ENCODE measurements at regions not wholly inside any gene's neighbourhood (a gene's known extent, or its start where the extent isn't known, plus 50 kb on each side); places are given as distances from the start of the nearest gene placed in this dataset.
"Not testable (repeated sequence)": the region's sequence is repeated elsewhere in the genome, so short reads cannot be mapped to it uniquely, and the experiment has no call there.

DNA sequence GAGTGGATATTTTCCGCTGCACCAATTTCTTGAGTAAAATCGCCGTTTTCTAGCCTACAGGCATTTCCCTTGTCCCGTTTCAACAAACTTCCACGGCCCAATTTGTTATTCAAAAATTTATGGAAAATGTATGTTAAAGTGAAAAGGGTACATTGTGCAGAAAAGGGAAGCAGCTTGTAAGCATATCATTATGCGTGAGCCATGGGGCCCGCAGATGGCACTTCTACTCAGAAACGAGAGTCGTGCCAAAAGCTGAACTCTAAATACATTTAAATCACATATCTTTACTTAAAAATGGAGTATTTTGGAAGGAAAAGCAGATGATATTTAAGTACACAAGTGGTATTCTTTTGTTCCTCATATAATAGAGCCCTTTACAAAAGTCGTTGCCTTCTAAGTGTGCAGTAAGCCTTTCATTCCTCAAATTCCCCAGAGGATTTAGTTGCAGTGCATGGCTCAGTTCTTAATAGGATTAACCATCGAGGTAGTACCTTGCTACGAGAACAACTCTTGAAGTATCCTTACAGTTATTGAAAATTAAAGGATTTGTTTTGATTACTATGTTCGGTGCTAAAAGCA is 1227.2 kb upstream of the WWC1 start:
- Histone ChIP-seq H3K4me1 (ENCODE audit: control insufficient read depth, insufficient read depth, low read length) (peaks cover 5% of the 10 kb centered on the region; the same call in 1 of the 2 replicates), H3K9me3 (ENCODE audit: control insufficient read depth, insufficient read depth, low read depth, low read length) (no peaks in the 10 kb centered on the region), H3K27me3 (ENCODE audit: control insufficient read depth, insufficient read depth, low read length) (no peaks in the 10 kb centered on the region), H3K27ac (ENCODE audit: low read depth, low read length) (no peak overlapping the region), H3K4me3 (ENCODE audit: low read depth, low read length) (no peak overlapping the region), H3K9ac (ENCODE audit: low read length) (no peak overlapping the region), H3K36me3 (ENCODE audit: control insufficient read depth, insufficient read depth, low read length) (no peaks in the 10 kb centered on the region)

DNA sequence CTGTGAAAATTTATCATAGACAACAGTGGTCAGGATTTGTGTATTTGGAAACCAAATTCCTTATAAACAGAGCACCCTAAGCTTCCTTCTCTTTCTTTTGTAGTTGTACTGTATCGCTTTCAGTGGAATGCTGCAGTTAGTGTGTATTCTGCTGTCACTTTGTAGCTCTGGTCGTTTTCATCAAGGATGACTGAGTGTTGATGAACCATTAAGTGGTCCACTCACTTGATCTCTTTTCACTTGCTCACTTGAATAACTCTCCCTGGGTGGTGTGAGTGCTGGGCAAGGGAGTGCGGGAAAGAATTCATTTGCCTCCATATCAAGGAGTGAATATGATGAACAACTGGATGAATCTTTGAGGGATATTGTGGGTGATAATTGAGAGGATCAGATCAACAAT is 1225.7 kb upstream of the WWC1 start:
- Histone ChIP-seq H3K9ac (ENCODE audit: low read length) (no peak overlapping the region), H3K27me3 (ENCODE audit: control insufficient read depth, insufficient read depth, low read length) (no peaks in the 10 kb centered on the region), H3K36me3 (ENCODE audit: control insufficient read depth, insufficient read depth, low read length) (no peaks in the 10 kb centered on the region), H3K4me1 (ENCODE audit: control insufficient read depth, insufficient read depth, low read length) (peaks cover 5% of the 10 kb centered on the region; the same call in 1 of the 2 replicates), H3K4me3 (ENCODE audit: low read depth, low read length) (no peak overlapping the region), H3K9me3 (ENCODE audit: control insufficient read depth, insufficient read depth, low read depth, low read length) (no peaks in the 10 kb centered on the region), H3K27ac (ENCODE audit: low read depth, low read length) (no peak overlapping the region)

DNA sequence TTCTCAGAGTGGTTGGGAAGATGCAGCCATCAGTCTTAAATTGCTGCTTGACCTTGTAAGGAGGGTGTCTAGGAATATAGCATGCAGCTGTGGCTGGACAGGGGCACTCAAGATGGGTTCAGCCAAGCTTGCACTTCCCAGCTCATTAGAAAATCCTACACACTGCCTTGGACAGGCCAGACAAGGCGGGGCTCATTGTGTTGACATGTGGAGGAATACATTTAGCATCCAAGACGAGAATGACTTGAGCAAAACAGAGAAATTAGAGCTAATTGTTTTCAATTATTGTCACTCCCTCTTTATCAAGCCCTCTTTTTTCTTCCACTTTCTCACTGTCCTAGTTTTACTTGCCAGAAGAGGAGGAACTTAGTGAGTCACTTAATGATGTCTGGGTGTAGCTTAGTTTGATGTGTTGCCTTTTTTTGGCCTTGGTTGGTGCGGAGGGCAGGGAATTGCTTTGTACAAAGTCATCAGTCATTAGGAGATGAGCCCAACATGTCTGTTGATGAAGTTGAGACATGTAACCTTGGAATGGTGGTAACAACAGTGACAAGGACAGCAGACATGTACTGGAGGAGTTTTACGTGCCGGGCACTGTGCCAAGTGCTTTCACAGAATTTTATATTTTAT is 1219.3 kb upstream of the WWC1 start:
- Histone ChIP-seq H3K27ac (ENCODE audit: low read depth, low read length) (no peak overlapping the region), H3K9me3 (ENCODE audit: control insufficient read depth, insufficient read depth, low read depth, low read length) (no peaks in the 10 kb centered on the region), H3K27me3 (ENCODE audit: control insufficient read depth, insufficient read depth, low read length) (no peaks in the 10 kb centered on the region), H3K4me3 (ENCODE audit: low read depth, low read length) (no peak overlapping the region), H3K36me3 (ENCODE audit: control insufficient read depth, insufficient read depth, low read length) (no peaks in the 10 kb centered on the region), H3K4me1 (ENCODE audit: control insufficient read depth, insufficient read depth, low read length) (no peaks in the 10 kb centered on the region), H3K9ac (ENCODE audit: low read length) (no peak overlapping the region)

GRCh38 chr5:167081561-167081960 is 1209.9 kb upstream of the WWC1 start:
- Histone ChIP-seq H3K27me3 (ENCODE audit: control insufficient read depth, insufficient read depth, low read length) (no peaks in the 10 kb centered on the region), H3K9me3 (ENCODE audit: control insufficient read depth, insufficient read depth, low read depth, low read length) (no peaks in the 10 kb centered on the region), H3K4me3 (ENCODE audit: low read depth, low read length) (no peak overlapping the region), H3K4me1 (ENCODE audit: control insufficient read depth, insufficient read depth, low read length) (no peaks in the 10 kb centered on the region), H3K9ac (ENCODE audit: low read length) (no peak overlapping the region), H3K36me3 (ENCODE audit: control insufficient read depth, insufficient read depth, low read length) (no peaks in the 10 kb centered on the region), H3K27ac (ENCODE audit: low read depth, low read length) (no peak overlapping the region)

GRCh38 chr5:167096816-167097215 is 1194.6 kb upstream of the WWC1 start:
- Histone ChIP-seq H3K27me3 (ENCODE audit: control insufficient read depth, insufficient read depth, low read length) (no peaks in the 10 kb centered on the region), H3K4me1 (ENCODE audit: control insufficient read depth, insufficient read depth, low read length) (no peaks in the 10 kb centered on the region), H3K9me3 (ENCODE audit: control insufficient read depth, insufficient read depth, low read depth, low read length) (no peaks in the 10 kb centered on the region), H3K4me3 (ENCODE audit: low read depth, low read length) (no peak overlapping the region), H3K9ac (ENCODE audit: low read length) (no peak overlapping the region), H3K36me3 (ENCODE audit: control insufficient read depth, insufficient read depth, low read length) (no peaks in the 10 kb centered on the region), H3K27ac (ENCODE audit: low read depth, low read length) (no peak overlapping the region)

DNA sequence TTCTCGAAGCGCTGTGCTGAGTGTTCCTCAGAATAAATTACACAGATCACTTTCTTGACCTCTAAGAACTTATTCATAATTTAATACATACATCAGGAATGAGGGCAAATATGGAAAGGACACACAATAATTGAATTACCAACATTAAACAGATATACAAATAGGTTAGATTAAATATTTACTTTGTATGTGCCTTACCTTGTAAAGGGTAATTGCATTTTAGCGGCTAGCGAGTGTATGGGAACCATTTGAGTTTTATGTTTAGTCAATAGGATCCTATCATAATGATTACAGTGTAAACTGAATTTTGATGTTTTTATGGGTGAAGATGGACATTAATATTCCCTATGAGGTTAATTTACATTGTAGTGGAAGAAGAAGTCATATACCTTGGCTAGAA is 1187.1 kb upstream of the WWC1 start:
- Histone ChIP-seq H3K9ac (ENCODE audit: low read length) (no peak overlapping the region), H3K9me3 (ENCODE audit: control insufficient read depth, insufficient read depth, low read depth, low read length) (no peaks in the 10 kb centered on the region), H3K36me3 (ENCODE audit: control insufficient read depth, insufficient read depth, low read length) (no peaks in the 10 kb centered on the region), H3K4me1 (ENCODE audit: control insufficient read depth, insufficient read depth, low read length) (no peaks in the 10 kb centered on the region), H3K27me3 (ENCODE audit: control insufficient read depth, insufficient read depth, low read length) (no peaks in the 10 kb centered on the region), H3K27ac (ENCODE audit: low read depth, low read length) (no peak overlapping the region), H3K4me3 (ENCODE audit: low read depth, low read length) (no peak overlapping the region)

DNA sequence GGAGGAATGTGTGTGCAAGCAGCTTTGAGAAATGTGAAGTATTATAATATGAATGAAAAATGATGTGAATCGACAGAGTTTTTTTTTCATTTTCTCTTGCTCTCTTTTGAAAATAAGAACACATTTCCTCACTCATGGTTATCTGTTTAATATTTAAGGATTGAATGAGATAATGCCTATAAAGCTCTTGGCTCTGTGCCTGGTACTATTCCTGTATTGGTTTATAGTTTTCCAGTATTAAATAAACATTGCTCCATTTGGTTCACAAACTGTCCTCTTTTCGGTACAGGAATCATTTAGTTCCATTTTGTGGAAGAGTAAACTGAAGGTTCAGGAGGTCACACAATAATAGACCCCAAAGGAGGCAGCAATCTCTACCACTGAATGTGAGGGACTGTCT is 1185.5 kb upstream of the WWC1 start:
- Histone ChIP-seq H3K4me3 (ENCODE audit: low read depth, low read length) (no peak overlapping the region), H3K4me1 (ENCODE audit: control insufficient read depth, insufficient read depth, low read length) (no peaks in the 10 kb centered on the region), H3K9me3 (ENCODE audit: control insufficient read depth, insufficient read depth, low read depth, low read length) (no peaks in the 10 kb centered on the region), H3K27me3 (ENCODE audit: control insufficient read depth, insufficient read depth, low read length) (no peaks in the 10 kb centered on the region), H3K27ac (ENCODE audit: low read depth, low read length) (no peak overlapping the region), H3K9ac (ENCODE audit: low read length) (no peak overlapping the region), H3K36me3 (ENCODE audit: control insufficient read depth, insufficient read depth, low read length) (no peaks in the 10 kb centered on the region)

GRCh38 chr5:167107684-167108083 is 1183.8 kb upstream of the WWC1 start:
- H3K4me1 ChIP-seq (ENCODE audit: control insufficient read depth, insufficient read depth, low read length) = no peaks in the 10 kb centered on the region
- no peak overlapping the region for H3K9ac ChIP-seq (ENCODE audit: low read length)
- no peaks in the 10 kb centered on the region for H3K9me3 ChIP-seq (ENCODE audit: control insufficient read depth, insufficient read depth, low read depth, low read length)
- H3K4me3 ChIP-seq (ENCODE audit: low read depth, low read length) = no peak overlapping the region
- H3K27ac ChIP-seq (ENCODE audit: low read depth, low read length) = no peak overlapping the region
- no peaks in the 10 kb centered on the region for H3K27me3 ChIP-seq (ENCODE audit: control insufficient read depth, insufficient read depth, low read length)
- H3K36me3 ChIP-seq (ENCODE audit: control insufficient read depth, insufficient read depth, low read length) = no peaks in the 10 kb centered on the region

DNA sequence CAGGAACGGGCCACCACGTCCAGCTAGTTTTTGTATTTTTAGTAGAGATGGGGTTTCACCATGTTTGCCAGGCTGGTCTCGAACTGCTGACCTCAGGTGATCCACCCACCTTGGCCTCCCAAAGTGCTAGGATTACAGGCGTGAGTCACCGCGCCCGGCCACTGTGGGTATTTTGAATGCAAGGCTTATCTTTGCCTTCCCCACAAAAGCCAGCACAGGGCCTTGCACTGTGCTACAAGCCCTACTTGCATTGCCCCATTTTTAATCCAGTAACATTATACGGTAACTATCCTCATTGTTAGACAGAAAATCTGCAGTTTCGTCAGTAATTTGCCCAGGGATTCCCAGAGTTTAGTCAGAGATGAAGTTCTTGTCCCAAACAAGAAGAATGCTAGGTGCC is 1183.2 kb upstream of the WWC1 start:
- not testable (repeated sequence) for H3K9me3 ChIP-seq (ENCODE audit: control insufficient read depth, insufficient read depth, low read depth, low read length); H3K27me3 ChIP-seq (ENCODE audit: control insufficient read depth, insufficient read depth, low read length); H3K9ac ChIP-seq (ENCODE audit: low read length); H3K36me3 ChIP-seq (ENCODE audit: control insufficient read depth, insufficient read depth, low read length); H3K4me3 ChIP-seq (ENCODE audit: low read depth, low read length); H3K4me1 ChIP-seq (ENCODE audit: control insufficient read depth, insufficient read depth, low read length); H3K27ac ChIP-seq (ENCODE audit: low read depth, low read length)

DNA sequence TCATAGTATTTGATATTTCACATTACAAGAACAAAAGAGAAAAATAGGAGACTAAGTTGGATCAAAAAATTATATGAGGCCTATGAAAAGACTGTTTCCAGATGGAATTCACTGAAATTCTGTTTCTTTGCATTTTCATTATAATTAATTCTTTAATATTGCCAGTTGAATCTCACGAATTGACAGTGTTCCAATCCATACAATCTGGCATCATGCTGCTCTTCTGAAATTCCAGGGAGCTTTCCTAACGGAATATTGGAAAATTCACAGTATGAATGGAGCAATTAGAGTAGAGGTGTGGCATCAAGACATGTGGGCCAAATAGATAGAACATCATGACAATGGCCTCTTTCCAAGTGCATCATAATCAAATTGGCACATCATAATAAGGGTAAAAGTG is 1178.9 kb upstream of the WWC1 start:
- no peaks in the 10 kb centered on the region for H3K36me3 ChIP-seq (ENCODE audit: control insufficient read depth, insufficient read depth, low read length)
- no peaks in the 10 kb centered on the region for H3K27me3 ChIP-seq (ENCODE audit: control insufficient read depth, insufficient read depth, low read length)
- H3K4me1 ChIP-seq (ENCODE audit: control insufficient read depth, insufficient read depth, low read length) = peaks cover 3% of the 10 kb centered on the region; the same call in 1 of the 2 replicates
- no peak overlapping the region for H3K9ac ChIP-seq (ENCODE audit: low read length)
- H3K4me3 ChIP-seq (ENCODE audit: low read depth, low read length) = no peak overlapping the region
- no peak overlapping the region for H3K27ac ChIP-seq (ENCODE audit: low read depth, low read length)
- H3K9me3 ChIP-seq (ENCODE audit: control insufficient read depth, insufficient read depth, low read depth, low read length) = no peaks in the 10 kb centered on the region

GRCh38 chr5:167122267-167122666 is 1169.2 kb upstream of the WWC1 start:
- Histone ChIP-seq H3K9ac (ENCODE audit: low read length) (no peak overlapping the region), H3K27me3 (ENCODE audit: control insufficient read depth, insufficient read depth, low read length) (no peaks in the 10 kb centered on the region), H3K36me3 (ENCODE audit: control insufficient read depth, insufficient read depth, low read length) (no peaks in the 10 kb centered on the region), H3K4me3 (ENCODE audit: low read depth, low read length) (no peak overlapping the region), H3K4me1 (ENCODE audit: control insufficient read depth, insufficient read depth, low read length) (no peaks in the 10 kb centered on the region), H3K9me3 (ENCODE audit: control insufficient read depth, insufficient read depth, low read depth, low read length) (no peaks in the 10 kb centered on the region), H3K27ac (ENCODE audit: low read depth, low read length) (no peak overlapping the region)
